Loucy (cell line): ENCODE measurements at regions not wholly inside any gene's neighbourhood (a gene's known extent, or its start where the extent isn't known, plus 50 kb on each side); places are given as distances from the start of the nearest gene placed in this dataset.

Experiments used
- EZH2phosphoT487 ChIP-seq: fragments of 200-600 bp; IDR thresholded peaks from 2 replicates; pipeline ENCODE4 v1.6.1; 2018; ENCODE audit warnings: antibody characterized with exemption, mild to moderate bottlenecking, moderate library complexity, borderline replicate concordance
- TF ChIP-seq, protein P1 (sequence below): fragments of 200-600 bp; sonication (generic); conservative IDR thresholded peaks from 2 replicates; pipeline ENCODE4 v1.5.1; 2014; ENCODE audit warnings: mild to moderate bottlenecking, antibody characterized with exemption, low read length

DNA sequence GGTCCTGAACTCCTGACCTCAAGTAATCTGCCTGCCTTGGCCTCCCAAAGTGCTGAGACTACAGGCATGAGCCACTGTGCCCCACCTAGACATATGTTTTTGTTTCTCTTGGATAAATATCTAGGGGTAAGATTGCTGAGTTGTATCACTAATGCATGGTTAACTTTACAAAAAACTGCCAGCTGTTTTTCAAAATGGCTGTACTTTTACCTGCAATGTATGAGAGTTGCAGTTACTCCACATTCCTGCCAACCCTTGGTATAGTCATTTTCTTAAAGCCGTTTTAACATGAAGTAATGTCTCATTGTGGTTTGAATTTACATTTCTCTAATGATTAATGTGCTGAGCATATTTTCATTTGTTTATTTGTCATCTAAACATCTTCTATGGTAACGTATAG is 289.7 kb downstream of the UTRN start:
- TF ChIP-seq, protein P1, sequence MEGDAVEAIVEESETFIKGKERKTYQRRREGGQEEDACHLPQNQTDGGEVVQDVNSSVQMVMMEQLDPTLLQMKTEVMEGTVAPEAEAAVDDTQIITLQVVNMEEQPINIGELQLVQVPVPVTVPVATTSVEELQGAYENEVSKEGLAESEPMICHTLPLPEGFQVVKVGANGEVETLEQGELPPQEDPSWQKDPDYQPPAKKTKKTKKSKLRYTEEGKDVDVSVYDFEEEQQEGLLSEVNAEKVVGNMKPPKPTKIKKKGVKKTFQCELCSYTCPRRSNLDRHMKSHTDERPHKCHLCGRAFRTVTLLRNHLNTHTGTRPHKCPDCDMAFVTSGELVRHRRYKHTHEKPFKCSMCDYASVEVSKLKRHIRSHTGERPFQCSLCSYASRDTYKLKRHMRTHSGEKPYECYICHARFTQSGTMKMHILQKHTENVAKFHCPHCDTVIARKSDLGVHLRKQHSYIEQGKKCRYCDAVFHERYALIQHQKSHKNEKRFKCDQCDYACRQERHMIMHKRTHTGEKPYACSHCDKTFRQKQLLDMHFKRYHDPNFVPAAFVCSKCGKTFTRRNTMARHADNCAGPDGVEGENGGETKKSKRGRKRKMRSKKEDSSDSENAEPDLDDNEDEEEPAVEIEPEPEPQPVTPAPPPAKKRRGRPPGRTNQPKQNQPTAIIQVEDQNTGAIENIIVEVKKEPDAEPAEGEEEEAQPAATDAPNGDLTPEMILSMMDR, result no peak
- no peak for TF ChIP-seq EZH2phosphoT487
